ENCODE measurements at regions not wholly inside any gene's neighbourhood (a gene's known extent, or its start where the extent isn't known, plus 50 kb on each side); places are given as distances from the start of the nearest gene placed in this dataset.

- peaks cover 10% of the 10 kb centered on the region for H3K27me3 ChIP-seq
- H3K9me3 ChIP-seq: no peaks in the 10 kb centered on the region
- no peaks in the 10 kb centered on the region for H3K36me3 ChIP-seq
- H3K4me3 ChIP-seq: no peak overlapping the region
- no peak for DNase-seq
Measured at GRCh38 chr10:123580426-123580825, 85.7 kb upstream of the GPR26 start.

- H3K4me3 ChIP-seq: no peak overlapping the region
- H3K9me3 ChIP-seq: no peaks in the 10 kb centered on the region
- no peaks in the 10 kb centered on the region for H3K36me3 ChIP-seq
- DNase-seq: no peak
- peaks cover 10% of the 10 kb centered on the region for H3K27me3 ChIP-seq
Measured at GRCh38 chr10:123581656-123582055, 84.5 kb upstream of the GPR26 start.

DNA sequence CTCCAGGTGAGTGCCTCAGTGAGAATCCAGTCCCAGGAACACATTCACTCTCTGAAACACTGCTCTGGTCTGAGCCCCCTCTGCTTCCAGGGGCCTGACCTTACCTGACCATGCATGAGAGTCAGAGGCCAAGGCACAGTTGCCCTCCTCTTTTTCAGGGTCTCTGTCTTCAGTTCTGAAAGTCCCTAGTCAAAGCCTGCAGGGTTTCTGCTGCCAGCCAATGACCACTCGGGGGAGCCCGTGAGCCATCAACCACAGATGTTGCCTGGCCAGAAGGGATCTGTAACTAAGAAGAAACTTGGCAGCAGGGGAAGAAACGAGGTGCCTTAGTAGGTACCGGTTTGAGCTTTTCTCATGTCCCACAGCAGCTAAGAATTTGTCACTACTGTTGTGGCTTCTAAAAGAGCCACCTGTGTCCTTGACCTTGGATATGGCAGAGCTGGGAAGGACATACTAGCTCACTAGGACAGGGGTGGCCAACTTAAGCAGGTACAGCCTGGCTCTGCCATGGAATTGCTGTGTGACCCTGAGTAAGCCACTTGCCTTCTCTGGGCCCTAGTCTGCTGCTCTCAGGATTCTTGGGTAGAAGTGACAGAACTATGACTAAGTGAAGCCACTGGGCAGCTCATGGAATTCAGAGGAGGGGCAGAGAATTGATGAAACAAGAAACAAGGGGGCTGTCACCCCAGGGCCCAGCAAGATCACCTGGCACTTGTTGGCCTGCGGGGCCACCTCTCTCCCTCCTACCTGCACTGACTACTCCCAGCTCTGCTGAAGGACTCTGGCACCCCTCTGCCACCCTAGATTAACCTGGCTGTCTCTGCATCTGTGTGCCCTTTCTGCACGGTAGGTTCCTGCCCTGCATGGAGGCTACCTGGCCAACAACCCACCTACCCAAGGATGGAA is 83.8 kb upstream of the GPR26 start:
- Histone ChIP-seq H3K36me3 (no peaks in the 10 kb centered on the region), H3K9me3 (no peaks in the 10 kb centered on the region), H3K27me3 (peaks cover 10% of the 10 kb centered on the region), H3K4me3 (no peak overlapping the region)
- peak; percentile 64 for DNase-seq

DNA sequence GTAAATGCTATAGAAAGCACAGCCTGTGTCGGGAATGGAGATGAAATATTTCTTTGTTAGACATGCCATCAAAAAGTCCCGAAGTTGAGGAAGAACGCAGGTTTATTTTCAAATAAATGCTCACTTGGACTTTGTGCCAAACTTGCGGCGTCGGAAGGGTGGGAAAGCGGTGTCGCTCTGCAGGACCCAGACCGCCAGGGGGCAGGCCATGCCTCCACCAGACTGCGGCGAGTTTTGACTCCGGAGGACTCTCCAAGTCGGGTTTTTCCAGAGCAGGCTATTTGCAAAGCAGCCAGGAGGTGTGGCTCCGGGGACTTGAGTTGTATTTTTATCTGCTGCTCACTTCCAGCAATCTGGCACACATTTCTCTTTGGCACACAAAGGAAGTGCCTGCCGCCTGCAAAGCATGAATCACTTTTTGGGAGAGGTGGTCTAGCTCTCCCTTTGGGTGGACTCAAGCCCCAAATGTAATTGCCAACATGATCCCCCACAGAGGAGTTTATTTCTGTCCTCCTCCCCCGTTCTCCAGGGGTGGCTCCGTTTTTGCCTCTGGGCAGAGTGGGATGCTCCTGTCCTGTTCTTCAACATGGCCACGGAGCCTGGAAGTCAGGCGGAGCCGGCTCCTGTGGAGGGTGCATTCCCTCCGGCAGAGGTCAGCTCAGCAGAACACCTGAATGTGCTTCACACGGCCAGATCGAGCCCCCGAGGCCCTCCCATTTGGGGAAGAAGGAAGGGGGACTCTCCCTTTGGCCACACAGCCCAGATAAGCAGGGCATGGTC is 82.3 kb upstream of the GPR26 start:
- H3K27me3 ChIP-seq: peaks cover 10% of the 10 kb centered on the region
- no peak overlapping the region for H3K4me3 ChIP-seq
- H3K9me3 ChIP-seq: no peaks in the 10 kb centered on the region
- no peaks in the 10 kb centered on the region for H3K36me3 ChIP-seq
- DNase-seq: peak; percentile 92

GRCh38 chr10:123584419-123584775 is 81.8 kb upstream of the GPR26 start:
- Histone ChIP-seq H3K27me3 (peaks cover 10% of the 10 kb centered on the region), H3K4me3 (no peak overlapping the region), H3K36me3 (no peaks in the 10 kb centered on the region), H3K9me3 (no peaks in the 10 kb centered on the region)
- no peak for DNase-seq

DNA sequence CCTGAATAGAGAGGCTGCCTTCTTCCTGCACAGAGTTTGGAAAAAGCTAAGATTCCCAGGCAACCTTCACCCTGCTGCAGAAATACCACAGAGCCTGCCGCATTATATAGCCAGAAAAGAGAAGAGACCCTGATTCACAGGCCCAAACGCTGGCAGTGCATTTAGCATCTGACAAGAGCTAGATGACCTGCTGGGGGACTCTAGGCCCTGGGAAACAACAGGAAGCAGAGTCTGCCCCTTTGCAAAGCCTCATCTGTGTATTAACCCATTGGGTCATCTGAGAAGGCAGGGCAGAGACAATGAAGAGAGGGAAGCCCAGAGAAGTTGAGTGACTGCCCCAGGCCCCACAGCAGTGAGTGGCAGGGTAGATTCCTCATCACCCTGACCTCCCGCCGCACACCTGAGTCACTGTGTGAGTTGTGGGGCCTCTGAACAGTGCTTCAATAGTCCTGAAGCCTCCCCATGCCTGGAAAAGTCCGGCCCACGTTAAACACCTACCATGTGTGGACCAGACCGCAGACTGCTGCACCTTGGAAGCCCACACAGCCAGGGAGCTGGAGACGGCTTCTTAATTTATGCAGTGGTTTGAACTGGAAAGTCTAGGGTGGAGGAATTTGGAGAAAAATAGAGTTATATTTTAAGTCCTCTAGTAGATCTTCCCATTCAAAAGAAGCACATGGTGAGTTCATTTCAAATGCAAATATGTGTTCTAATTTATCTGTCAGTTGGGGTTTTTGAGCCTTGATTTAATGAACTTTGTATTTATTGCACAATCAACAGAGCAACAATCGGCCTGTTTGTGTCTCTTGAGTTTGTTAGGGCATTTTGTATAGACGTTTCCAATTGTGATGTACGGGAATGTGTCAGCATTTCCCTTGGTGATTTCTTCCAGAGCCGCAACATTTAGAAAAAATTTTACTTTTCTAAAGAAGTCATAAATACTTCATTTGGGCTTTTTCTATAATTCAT is 80.4 kb upstream of the GPR26 start:
- H3K27me3 ChIP-seq: peaks cover 8% of the 10 kb centered on the region
- no peaks in the 10 kb centered on the region for H3K36me3 ChIP-seq
- H3K4me3 ChIP-seq: no peak overlapping the region
- DNase-seq: no peak
- no peaks in the 10 kb centered on the region for H3K9me3 ChIP-seq

GRCh38 chr10:123587110-123587509 is 79.0 kb upstream of the GPR26 start:
- peaks cover 2% of the 10 kb centered on the region; the same call in 1 of the 2 replicates for H3K9me3 ChIP-seq
- H3K4me3 ChIP-seq: no peak overlapping the region
- no peak for DNase-seq
- H3K27me3 ChIP-seq: peaks cover 8% of the 10 kb centered on the region
- no peaks in the 10 kb centered on the region for H3K36me3 ChIP-seq

GRCh38 chr10:123588386-123588914 is 77.7 kb upstream of the GPR26 start:
- H3K36me3 ChIP-seq: no peaks in the 10 kb centered on the region
- DNase-seq: no peak
- peaks cover 2% of the 10 kb centered on the region; the same call in 1 of the 2 replicates for H3K9me3 ChIP-seq
- H3K4me3 ChIP-seq: no peak overlapping the region
- H3K27me3 ChIP-seq: peaks cover under 1% of the 10 kb centered on the region

DNA sequence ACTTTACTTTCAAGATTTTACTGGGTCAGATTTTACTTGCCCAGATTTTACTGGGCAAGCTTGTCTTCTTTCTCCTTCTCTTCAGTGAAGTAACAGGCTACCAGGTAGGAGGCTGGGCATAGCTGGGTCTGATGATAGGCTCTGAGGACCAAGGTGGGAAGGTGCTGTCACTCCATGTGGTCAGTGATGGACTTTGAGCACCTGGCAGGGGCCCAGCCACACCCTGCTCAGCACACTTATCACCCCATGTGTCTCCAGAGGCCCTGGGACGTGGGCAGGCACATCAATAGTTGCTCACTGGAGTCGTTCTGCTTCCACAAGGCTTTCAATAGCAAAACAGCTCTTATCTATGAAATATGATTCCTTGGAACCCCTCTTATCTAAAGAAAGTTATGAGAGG is 70.5 kb upstream of the GPR26 start:
- DNase-seq: no peak
- Histone ChIP-seq H3K36me3 (no peaks in the 10 kb centered on the region), H3K27me3 (no peaks in the 10 kb centered on the region), H3K9me3 (peaks cover 2% of the 10 kb centered on the region; the same call in 1 of the 2 replicates), H3K4me3 (no peak overlapping the region)

GRCh38 chr10:123597676-123598075 is 68.5 kb upstream of the GPR26 start:
- no peak for DNase-seq
- no peaks in the 10 kb centered on the region for H3K27me3 ChIP-seq
- H3K4me3 ChIP-seq: no peak overlapping the region
- H3K36me3 ChIP-seq: no peaks in the 10 kb centered on the region
- peaks cover 6% of the 10 kb centered on the region for H3K9me3 ChIP-seq

DNA sequence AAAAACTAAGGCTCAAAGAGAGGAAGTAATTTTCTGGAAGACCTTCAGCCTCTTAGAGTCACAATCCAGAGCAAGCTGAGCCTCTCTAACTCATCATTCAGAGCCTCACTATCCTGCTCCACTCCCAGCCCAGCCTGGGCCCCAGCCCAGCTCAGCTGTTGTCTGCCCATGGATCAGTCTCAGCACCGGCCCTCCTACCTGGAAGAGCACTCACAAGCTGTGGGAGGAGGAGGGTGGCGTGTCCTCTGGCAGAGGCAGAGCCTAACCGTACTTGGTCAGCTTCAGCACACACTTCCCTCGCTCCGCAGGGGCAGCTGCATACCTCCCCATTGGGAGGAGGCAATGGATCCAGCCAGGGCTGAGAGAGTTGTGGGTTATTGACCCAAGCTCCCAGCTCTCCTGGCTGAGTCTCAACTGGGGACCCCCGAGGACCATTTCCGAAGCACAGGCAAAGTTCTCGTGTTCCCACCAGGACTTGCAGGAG is 66.7 kb upstream of the GPR26 start:
- Histone ChIP-seq H3K27me3 (no peaks in the 10 kb centered on the region), H3K4me3 (no peak overlapping the region), H3K9me3 (peaks cover 6% of the 10 kb centered on the region), H3K36me3 (no peaks in the 10 kb centered on the region)
- DNase-seq: no peak

DNA sequence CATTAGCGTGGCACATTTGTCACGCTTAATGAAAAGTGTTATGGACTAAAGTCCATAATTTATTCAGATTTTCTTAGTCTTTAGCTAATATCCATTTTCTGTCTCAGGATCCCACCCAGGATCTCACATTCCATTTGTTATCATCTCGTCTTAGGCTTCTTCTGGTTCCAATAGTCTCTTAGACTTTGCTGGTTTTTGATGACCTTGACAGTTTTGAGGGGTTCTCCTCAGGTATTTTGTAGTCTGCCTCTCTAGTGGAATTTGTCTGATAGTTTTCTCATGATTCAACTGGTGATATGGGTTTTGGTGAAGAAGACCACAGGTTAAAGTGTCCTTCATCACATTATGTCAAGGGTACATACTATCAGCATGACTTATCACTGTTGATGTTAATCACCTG is 66.0 kb upstream of the GPR26 start:
- no peaks in the 10 kb centered on the region for H3K27me3 ChIP-seq
- H3K9me3 ChIP-seq: peaks cover 6% of the 10 kb centered on the region
- H3K36me3 ChIP-seq: no peaks in the 10 kb centered on the region
- no peak overlapping the region for H3K4me3 ChIP-seq
- DNase-seq: no peak

DNA sequence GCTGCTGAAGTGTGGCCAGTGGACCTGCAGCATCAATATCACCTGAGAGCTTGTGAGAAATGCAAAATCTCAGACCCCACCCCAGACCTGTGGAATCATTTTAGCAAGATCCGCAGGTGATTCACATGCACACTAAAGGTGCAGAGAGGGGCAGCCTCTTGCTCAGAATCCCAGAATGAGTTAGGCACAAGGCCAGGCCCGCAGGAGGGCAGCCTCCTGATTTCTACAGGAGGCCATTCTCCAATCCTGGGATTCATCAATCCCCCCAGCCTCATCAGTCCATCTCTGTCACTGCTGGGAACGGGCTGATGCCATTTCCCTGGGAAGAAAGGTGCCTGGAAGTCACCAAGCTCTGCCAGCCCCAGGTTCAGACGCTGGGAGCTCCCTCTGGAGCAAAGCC is 63.0 kb upstream of the GPR26 start:
- Histone ChIP-seq H3K27me3 (no peaks in the 10 kb centered on the region), H3K9me3 (peaks cover 6% of the 10 kb centered on the region), H3K36me3 (no peaks in the 10 kb centered on the region), H3K4me3 (no peak overlapping the region)
- no peak for DNase-seq

DNA sequence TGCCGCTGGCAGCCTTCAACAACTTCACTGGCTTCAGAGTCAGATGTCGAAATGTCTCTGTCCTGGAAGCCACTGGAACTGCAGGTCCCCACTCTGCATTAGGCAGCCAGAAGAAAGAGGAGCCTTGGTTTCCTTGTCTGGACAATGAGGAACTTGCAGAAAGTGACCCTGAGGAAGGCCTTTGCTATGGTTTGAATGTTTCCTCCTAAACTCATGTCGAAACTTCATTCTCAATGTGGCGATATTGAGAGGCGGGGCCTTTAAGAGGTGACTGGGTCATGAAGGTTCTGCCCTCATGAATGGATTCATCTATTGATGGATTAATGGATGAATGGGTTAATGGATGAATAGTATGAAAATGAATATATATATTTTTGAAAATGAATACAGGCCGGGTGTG is 61.6 kb upstream of the GPR26 start:
- H3K27me3 ChIP-seq: no peaks in the 10 kb centered on the region
- DNase-seq: no peak
- H3K4me3 ChIP-seq: no peak overlapping the region
- peaks cover 6% of the 10 kb centered on the region for H3K9me3 ChIP-seq
- H3K36me3 ChIP-seq: no peaks in the 10 kb centered on the region

GRCh38 chr10:123606006-123606405 is 60.1 kb upstream of the GPR26 start:
- no peaks in the 10 kb centered on the region for H3K36me3 ChIP-seq
- H3K9me3 ChIP-seq: peaks cover 6% of the 10 kb centered on the region
- no peak for DNase-seq
- no peak overlapping the region for H3K4me3 ChIP-seq
- no peaks in the 10 kb centered on the region for H3K27me3 ChIP-seq

DNA sequence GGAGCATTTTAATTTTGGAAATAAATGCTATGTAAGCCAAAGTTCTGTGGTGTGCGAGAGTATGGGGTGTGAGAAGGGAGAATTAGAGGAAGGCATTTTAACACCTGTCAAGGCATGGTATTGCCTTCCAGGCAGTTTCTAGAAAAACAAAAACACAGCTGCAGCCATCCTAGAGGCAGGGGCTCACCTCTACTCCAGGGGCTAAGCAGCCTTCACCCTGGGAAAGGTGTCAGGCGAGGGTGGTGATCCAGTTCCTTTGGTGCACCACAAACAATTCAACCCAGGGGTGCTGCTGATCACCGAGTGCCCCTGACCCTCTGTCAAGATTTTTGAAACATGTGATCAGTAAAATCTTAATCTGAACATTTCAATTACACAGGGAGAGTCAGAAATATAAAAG is 59.2 kb upstream of the GPR26 start:
- Histone ChIP-seq H3K27me3 (no peaks in the 10 kb centered on the region), H3K9me3 (no peaks in the 10 kb centered on the region), H3K36me3 (no peaks in the 10 kb centered on the region), H3K4me3 (no peak overlapping the region)
- no peak for DNase-seq

All from MG63 (cell line).